Loucy (cell line): ENCODE measurements at regions not wholly inside any gene's neighbourhood (a gene's known extent, or its start where the extent isn't known, plus 50 kb on each side); places are given as distances from the start of the nearest gene placed in this dataset.

Experiments
- EZH2phosphoT487 ChIP-seq: fragments of 200-600 bp; IDR thresholded peaks from 2 replicates; pipeline ENCODE4 v1.6.1; 2018; ENCODE audit warnings: antibody characterized with exemption, mild to moderate bottlenecking, moderate library complexity, borderline replicate concordance
- TF ChIP-seq, protein P1 (sequence below): fragments of 200-600 bp; sonication (generic); conservative IDR thresholded peaks from 2 replicates; pipeline ENCODE4 v1.5.1; 2014; ENCODE audit warnings: mild to moderate bottlenecking, antibody characterized with exemption, low read length

DNA sequence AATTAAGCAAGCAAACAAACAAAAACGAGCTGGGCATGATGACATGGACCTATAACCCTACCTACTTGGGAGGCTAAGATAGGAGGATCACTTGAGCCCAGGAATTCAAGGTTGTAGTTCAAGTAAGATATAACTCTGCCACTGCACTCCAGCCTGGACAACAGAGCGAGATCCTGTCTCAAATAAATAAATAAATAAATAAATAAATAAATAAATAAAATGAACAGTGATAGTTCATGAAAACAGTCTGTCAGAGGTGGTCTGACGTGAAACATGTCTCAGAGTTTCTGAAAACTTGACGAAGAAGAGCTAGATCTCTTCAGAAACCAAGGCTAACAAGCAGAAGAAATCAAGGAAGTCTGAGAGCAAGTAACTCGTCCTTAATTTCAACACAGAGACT, 188.8 kb upstream of the GPC6 start:
- TF ChIP-seq, protein P1, sequence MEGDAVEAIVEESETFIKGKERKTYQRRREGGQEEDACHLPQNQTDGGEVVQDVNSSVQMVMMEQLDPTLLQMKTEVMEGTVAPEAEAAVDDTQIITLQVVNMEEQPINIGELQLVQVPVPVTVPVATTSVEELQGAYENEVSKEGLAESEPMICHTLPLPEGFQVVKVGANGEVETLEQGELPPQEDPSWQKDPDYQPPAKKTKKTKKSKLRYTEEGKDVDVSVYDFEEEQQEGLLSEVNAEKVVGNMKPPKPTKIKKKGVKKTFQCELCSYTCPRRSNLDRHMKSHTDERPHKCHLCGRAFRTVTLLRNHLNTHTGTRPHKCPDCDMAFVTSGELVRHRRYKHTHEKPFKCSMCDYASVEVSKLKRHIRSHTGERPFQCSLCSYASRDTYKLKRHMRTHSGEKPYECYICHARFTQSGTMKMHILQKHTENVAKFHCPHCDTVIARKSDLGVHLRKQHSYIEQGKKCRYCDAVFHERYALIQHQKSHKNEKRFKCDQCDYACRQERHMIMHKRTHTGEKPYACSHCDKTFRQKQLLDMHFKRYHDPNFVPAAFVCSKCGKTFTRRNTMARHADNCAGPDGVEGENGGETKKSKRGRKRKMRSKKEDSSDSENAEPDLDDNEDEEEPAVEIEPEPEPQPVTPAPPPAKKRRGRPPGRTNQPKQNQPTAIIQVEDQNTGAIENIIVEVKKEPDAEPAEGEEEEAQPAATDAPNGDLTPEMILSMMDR, result no peak
- no peak for TF ChIP-seq EZH2phosphoT487
